Stimulated activated CD8-positive, alpha-beta memory T cell treated with anti-CD3 and anti-CD28 coated beads, Interleukin-7, amount 100 ng/mL, for 48 hours (primary cell): ENCODE measurements at regions not wholly inside any gene's neighbourhood (a gene's known extent, or its start where the extent isn't known, plus 50 kb on each side); places are given as distances from the start of the nearest gene placed in this dataset.

Source experiments
- DNase-seq, 2 donors: peaks; one replicate each; pipeline ENCODE4 v3.0.0-alpha.2; 2020; ENCODE audit warnings: low read depth in 1 of 2; ENCODE audit errors: extremely low read depth in 1 of 2

DNA sequence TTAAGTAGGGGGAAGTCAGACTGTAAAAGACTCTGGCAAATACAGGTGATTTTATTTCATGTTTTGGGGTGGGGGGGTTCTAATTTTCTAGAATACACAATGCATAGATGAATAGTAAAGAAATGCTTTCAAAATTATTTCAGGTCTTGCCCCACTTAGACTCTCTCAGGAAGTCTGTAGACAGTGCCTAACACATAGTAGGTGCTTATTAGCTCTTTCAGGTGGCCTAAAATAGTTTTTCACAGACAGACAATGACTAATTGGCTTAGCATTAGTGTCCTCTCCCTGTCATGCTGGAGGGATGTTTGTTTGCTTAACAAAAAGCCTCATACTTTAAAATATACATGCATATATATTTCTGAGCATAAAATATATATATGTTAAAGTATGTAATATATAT lies 366.0 kb downstream of the SOX9 start:
- DNase-seq: no peak

DNA sequence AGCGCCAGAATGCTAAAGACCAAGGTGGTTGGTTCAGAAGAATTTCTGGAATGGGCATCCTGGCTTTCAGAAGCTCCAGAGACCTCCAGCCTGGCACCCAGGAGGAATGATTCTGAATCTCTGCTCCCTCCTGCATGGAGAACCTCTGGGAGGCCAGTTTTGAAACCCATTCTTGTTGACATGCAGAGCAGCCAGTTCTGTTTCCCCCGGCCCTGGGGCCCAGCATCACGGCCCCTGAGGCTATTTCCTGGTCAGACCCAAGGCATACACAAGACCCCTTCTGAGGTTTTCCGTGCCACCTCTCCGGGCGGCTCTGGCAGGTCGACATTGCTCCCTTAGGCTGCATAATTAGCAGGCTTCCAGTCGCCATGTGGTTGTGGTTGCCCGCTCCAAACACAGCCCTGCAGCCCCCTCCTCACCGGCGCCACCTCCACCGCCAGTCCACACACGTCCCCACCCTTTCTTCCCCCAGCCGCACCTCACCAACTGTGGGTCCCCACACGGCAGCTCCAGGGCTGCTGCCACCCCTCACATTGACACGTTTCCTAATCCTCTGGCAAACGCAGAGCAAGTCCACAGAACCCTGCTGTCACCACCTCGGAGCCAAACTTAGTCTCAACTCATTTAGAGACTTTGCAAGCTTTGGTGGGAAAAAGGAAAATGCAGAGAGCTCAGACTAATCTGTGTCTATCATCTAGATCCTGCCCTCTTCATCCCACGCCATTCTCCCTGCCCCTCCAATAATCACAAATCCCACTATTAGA lies 367.1 kb downstream of the SOX9 start:
- no peak for DNase-seq

DNA sequence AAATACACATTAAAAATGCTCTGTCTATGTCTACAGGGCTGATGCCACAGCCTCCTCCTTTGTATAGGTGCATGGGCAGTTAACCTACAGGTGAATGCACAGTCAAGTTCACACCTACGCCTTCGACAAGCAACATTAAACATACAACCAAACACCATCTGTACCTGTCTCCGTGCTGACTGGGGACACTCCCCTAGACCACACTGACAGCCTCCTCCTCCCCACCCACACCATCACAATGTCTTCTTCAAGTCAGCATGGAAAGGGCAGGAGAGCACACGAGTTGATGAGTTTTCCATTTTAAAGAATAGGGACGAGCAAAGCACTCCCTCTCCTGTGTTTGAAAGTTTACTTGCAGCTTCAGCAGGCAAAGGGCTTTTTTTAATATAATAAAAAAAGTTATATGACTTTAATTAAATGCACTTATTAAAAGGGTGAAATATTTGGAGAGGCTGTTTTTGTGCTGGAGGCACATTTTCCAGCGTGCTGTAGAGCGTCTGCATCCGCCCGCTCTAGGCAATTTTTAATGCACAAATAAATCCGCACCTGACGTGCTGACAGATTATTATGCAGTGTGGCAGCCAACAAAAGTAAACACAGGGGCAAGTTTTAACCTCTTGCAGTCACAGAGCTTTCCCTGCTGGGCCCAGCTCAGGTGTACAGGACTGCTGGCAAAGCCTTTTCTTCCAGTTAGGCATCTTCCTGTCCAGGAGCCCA lies 367.9 kb downstream of the SOX9 start:
- no peak for DNase-seq

DNA sequence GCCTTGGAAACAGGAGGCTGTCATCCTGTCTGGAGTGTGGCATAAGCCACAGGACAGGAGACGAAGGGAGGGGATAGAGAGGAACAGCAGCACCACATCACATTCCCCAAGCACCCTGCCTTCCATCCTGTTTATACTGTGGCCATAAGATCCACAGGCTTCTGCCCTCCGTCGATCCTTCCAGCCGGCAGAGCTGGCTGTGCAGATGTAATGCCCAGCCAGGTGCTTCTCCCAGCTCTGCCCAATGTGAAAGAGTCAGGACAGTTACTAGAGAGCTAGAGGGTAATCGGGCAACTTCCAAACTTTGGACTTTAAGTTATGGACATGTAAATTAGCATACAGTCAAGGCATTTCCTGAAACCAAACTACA lies 368.4 kb downstream of the SOX9 start:
- DNase-seq: no peak

DNA sequence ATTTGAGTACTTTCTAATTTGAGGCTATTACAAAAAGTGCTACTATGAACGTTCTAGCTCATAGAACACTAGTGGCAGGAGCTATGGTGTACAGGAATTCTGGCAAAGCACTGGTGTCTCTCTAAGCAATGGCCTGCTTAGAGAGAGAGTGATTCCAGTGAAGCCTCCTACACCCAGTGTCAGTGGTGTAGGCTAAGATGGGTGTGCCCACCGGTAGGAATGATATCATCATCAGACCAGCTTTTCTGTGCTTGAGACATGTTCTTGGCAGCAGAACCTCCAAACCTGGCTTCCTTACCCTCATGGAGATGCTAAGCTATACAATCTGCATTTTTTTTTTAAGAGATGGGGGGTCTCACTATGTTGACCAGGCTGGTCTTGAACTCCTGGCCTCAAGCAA lies 370.3 kb downstream of the SOX9 start:
- no peak for DNase-seq

DNA sequence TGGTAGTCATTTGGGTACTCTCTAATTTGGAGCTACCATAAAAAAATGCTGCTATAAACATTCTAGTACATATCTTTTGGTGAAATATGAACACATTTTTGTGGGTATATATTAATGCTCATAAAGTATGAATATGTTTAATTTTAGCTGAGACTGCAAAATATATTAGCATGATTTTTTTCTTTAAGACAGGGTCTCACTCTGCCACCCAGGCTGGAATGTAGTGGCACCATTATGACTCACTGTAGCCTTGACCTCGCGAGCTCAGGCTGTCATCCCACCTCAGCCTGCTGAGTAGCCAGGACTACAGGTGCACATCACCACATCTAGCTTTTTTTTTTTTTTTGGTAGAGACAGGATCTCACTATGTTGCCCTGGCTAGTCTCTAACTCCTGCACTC lies 371.7 kb downstream of the SOX9 start:
- DNase-seq: no peak

DNA sequence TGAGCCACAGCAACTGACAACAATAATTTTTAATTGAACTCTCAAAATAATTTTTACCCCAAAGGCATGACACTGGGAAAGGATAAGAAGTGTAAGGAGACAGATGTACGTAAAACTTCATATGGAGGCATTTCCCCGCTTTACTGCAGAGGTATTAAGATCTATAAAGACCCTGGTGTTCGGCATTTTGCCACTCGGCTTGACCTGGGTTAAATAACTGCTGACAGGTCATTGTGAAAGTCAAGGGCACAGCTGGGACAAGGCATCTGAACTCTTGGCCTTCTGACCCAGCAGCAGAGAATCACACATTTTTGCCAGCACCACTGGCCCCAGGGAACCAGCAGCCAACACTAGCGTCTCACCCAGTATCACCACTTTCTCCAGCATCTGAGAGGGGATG lies 372.1 kb downstream of the SOX9 start:
- DNase-seq: no peak

DNA sequence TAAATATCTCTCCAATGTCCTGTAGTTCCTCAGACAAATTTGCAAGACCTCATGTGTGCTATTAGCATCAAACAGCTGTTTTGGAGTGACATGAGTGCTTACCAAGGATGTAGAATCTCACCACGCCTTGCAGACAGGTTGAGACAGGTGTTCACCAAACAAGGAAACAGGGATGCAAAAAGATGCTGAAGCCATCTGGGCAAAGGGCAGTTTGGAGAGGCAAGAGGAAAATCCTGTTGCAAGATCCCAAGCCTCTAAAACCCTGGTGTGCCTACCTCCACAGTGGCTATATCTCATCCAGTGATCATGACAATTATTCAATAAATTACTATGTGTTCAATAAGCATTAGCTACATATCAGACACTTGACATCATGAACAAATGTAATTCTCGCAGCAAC lies 373.7 kb downstream of the SOX9 start:
- no peak for DNase-seq

DNA sequence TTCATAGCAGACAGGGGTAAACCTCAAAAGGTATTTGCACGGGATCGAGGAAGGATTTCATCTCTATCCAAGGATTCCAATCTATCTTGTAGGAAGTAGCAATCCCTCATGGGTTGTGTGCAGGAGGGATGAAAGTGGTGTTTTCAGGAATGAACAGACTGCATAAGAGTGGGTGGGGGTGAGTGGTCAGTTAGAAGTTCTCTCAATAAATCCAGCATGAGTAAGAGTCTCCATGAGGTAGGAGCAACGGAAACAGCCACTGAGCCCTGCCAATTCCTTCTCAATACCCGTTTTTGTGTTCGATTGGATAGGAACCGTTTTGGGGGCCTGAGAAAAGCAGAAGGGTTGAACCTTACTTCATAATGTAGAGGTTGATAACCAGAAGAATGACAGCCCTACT lies 375.6 kb downstream of the SOX9 start:
- no peak for DNase-seq

DNA sequence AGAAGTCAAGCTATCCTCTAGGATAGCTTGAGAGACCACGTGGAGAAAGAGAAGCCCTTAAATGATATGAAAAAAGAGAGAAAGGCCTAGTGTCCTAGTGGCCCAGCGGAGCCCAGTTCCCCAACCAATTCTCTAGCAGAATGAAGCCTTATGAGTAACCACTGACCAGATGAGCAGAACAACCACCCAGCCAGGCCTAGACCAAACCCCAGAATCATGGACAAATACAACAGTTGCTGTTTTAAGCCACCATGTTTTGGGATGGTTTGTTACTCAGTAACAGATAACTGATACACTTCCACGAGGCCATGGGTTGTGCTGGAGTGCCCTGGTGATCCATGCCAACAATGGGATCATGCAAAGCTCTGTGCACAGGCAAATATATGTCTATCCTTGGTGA lies 377.1 kb downstream of the SOX9 start:
- no peak for DNase-seq

DNA sequence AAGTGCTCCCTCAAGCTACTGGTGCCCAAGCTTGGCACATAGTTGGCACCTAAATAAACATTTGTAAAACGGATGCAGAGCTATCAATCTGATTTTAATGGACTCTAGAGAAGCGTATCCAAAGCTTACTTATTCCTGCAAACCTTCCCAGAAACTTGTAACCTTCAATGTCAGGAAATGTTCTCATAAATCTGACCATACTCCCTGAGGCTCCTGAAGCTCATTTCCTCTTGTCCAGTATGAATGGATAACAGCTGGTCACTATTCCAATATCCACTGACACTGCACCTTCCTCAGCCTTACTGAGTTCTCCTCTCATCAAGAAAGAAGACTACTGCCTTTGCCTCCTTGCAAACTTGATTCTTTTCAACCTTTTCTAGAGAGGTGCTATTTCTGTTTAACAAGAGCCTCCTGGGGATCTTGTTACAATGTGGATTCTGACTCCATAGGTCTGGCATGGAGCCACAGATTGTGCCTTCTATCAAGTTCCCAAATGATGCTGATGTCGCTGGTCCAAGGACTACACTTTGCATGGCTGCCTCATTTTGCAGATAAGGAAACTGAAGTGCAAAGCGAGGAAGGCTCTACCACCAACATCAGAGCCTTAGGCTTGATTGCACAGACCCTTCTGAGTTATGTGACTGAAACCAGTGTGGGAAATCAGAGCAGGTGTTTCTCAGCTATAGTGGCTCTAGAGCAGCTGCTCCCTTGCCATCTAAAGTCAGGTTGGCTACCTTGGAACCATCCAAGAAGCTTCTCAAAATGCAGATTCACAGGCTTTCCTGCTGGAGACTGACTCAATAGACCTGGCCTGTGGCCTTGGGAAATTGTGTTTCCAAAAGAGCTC lies 377.8 kb downstream of the SOX9 start:
- DNase-seq: no peak

DNA sequence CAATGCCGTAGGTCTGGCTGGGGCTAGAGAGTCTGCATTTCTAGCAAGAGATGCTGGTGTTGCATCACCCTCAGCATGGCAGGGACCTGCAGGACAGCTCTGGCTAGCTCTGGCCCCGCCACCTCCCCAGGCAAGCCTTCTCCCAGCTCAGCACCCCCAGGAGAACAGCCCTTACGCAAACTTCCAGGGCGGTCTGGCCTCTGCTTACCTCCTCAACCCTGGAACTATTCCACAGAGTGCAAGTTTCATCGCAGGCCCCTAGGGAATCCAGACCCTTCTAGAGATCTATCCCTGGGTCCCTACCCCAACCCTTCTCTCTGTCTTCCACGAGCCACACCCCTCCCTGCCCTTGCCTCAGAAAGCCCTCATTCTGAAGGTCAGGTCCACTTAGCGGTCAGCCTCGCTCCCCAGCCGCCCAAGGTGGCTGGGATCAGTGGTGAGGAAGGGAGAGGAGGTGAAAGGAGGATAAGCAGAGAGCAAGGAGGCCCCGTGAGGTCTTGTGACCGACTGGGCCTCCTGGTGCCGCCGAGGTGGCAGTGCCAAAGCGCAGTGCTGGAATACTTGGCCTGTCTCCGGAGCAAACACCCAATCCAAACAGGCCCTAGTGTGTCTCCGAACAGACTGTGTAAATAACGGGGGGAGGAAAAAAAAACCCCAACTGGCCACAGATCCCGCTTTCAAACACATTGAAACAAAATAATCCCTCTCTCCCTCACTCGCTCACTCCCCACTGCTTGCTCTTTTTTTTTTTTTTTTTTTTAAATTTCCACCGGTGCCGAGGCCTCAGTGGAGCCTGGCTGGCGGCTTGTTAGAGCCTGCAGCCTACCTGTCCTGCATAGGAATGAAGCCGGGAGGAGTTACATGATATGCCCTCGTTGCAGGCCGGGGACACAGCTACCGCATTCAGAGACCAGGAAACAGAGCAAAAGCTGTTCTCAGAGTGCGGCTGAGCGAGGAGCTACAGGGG lies 380.9 kb downstream of the SOX9 start:
- DNase-seq: no peak

DNA sequence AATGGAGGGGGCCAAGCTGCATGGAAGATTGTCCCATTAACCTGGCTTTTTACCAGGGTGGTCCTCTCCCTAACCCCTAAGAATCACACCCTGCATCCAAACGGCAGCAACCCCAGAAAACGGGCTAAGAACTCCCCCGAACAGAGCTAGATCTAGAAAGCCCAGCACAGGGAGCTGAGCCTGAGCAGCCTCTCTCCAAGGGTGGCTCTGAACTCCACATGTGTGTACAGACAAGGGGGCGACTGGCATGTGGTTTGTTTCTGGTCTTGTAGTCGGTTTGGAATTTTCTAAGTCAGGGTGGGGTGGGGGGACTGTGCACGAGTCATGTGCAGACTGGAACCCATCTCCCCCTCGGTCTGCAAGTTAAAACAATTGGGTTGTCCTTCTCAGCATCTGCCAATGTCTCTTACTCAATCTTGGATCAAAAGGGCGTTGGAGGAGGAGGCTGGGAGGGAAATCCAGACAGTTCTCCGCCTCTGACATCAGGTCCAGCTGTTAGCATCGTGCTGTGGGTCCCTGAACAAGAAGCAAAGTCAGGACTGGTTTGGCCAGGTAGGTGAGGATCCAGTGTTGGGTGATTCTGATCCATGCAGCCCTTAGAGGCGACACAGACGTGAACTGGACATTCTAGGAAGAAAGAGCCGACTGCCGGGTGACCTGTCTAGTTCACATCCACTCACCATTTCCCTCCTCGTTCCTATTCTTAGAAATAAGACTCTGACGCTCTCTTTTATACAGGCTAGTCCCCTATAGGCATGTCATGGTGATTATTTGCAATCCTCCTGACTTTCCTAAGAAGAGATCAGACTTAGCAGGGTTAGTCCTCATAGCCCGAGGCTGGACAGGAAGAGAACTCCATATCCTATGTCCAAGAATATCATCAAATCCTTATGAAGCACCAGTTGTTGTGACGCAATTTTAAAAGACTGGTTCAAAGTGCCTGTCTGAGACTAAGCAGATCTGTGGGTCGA lies 381.8 kb downstream of the SOX9 start:
- DNase-seq: no peak

DNA sequence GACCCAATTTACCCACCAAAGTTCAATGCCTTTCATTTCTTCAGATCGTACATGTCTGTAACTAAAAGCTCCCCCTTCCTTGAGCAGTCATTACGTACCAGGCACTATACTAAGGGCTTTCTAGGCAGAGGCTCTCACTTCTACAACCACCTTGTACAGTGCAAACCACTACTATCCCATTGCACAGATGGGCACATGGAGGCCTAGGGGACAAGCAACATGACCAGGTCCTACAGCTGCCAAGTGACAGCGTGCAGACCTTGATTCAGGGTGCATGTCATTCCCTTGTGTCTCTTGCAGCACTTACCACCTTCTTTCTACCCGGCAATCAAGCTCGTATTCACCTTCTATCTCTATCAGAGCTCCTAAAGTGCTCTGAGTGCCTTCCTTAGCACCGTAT lies 382.7 kb downstream of the SOX9 start:
- no peak for DNase-seq

DNA sequence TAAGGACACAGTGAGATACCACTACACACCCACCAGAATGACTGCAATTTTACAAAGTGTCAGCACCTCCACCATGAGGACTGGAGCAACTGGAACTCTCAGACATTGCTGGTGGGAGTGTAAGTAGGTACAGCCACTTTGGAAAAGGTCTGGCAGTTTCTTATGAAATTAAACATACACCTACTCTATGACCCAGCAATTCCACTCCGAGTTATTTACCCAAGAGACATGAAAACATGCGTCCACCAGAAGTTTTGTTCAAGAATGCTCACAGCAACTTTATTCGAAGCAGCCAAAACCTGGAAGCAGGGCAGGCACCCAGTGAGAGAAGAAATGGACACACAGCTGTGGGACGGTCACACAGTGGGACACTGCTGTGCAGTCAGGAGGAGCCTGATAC lies 384.0 kb downstream of the SOX9 start:
- no peak for DNase-seq

DNA sequence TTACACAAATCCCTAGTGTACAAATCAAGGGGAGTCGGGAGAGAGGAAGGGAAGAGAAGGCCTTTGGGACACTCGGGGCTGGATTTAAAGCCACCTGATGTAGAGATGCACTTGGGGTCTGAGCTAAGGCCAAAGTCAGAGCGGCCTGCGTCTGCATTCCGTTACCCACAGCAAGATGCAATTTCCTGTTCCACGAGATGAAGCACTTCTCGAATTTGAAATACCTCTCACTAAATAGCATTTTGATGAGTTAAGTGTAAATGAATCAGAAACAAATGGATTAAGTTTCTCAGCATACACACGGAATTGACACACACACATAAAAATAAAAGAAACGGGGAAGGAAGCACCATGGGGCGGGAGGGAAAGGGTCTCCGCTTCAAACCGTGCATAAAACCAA lies 386.0 kb downstream of the SOX9 start:
- no peak for DNase-seq

DNA sequence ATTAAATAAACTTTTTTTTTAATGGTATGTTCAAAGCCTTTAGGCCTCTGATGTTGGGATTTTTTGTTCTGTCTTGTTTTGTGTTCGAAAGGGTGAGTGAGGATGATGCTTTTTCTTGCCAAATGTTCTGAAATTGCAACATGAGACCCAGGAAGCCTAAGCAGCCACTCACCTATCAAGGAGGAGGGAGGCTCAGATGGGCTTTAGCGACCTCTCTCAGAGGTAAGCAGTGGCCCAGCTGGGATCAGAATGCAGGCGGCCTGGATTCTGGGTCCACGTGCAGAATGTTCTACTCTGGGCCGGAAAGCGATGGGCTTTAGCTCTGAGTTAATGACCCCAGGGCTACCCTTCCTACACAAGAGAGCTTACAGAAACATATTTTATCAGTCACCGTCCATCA lies 386.6 kb downstream of the SOX9 start:
- no peak for DNase-seq

DNA sequence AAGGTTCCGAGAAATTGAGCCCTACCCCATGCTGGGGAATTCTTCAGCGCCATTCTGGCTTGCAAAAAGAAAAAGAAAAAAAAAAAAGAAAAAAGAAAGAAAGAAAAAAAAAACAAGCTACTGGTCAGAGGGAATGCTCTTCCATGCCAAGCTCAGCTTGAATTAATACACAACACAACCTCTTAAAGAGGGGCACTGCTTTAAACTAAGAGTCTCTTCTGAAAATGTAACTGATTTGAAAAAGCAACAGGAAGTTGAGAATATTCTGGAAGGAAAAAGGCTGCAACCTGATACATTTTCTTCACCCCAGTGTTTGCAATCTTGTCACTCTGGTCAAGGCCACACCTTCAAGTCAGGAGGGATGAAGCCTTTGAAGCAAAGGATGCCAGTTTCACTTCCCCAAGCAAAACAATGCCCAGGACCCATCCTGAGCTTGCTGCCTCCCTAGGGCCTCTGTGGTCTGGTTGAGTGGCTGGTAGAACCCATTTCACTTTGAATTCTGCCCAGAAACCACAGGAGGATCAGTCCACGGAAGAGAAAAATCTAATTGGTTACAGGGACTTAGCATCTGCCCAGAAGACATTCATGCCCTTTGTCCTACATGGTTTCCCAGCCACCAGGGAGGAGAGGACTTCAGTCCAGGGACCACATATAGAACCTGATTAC lies 389.7 kb downstream of the SOX9 start:
- no peak for DNase-seq

DNA sequence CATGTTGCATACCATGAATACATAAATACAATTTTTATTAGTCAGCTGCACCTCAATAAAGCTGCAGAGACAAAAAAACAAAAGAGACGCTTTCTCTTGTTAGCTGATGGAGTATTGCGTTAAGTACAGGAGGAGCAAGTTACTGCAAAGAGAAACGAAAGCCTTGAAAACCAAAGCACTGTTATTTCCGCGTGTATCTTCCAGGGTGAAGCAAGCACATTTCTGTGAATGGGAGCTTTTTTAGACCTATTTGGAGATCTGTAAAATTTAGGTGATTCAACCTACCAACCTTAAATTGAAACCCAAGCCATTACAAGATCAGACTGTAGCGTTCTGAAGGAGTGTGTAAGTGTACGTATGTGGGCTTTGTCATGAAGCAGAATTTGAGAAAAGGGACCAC lies 390.4 kb downstream of the SOX9 start:
- no peak for DNase-seq
